ENCODE measurements at regions not wholly inside any gene's neighbourhood (a gene's known extent, or its start where the extent isn't known, plus 50 kb on each side); places are given as distances from the start of the nearest gene placed in this dataset.

DNA sequence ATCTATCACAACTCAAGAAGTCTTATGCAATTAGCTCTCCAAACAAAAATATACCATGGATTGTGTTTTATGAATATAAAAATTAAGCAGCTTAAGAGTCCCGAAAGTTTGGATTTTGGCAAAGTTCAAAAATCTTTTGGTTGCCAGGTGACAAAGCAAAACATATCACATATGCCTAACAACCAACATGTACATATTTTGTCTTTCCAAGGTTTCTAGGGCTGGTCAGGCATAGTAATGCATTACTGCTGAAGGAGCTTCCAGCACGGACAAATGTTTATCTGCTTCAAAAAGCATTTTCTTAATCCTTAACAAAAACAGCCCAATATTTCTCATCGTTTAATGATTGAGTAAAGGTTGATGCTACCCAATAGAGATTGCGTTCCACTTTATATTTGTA is 1327.1 kb upstream of the ZEB2 start:
- ATAC-seq = no peak

DNA sequence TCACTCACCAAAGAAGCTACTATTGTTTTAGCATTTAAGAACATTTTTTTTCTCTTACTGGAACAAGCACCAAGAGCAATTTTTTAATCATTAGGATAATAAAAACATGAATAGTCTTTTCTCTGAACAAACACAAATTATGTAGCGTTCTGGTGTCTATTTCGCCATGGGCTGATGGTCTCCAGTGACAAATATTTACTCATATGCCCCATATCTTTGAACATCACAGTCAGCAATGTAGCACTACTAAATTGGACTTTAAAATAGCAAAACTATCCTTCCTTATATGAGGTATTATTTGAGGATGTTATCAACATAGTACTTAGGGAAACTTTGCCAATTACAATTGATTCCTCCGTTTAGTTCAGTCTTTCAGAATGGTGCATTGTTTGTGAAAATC is 1326.0 kb upstream of the ZEB2 start:
- no peak for ATAC-seq

GRCh38 chr2:145845207-145845894 is 1325.4 kb upstream of the ZEB2 start:
- no peak for ATAC-seq

DNA sequence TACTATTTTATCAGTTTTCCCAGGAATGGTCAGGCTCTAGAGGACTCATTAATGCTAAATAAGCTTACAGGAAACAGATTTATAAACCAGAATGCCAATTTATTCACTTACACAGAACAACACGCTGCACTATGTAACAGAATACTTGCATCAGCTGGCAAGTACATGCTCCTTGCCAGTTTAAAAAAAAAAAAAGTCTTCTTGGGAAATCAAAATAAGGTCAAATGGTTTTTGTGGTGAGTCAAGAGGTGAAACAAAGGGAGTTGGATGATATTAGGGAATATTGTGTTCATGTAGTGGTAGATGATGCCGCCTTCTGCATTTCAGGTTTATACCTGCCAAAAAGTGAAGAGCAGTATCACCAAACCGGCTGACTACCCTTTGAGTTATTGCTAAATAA is 1322.1 kb upstream of the ZEB2 start:
- no peak for ATAC-seq

DNA sequence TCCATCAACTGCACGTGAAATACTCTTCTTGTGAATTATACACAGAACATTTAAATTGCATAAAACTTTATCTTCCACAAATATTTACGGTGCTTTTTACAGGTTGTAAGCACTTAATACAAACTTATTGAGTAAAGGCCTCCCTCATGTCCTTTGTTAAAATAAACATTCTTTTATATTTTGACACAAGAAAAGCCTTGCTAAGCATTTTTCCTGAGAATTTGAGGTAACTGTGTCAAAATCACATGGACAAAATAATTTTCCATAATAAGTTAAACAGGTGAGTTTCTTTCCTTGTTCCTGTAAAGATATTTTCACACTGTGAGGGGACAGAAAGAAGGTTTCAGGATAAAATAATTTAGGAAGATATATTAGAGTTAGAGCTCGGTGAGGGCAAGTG is 1317.1 kb upstream of the ZEB2 start:
- no peak for ATAC-seq

DNA sequence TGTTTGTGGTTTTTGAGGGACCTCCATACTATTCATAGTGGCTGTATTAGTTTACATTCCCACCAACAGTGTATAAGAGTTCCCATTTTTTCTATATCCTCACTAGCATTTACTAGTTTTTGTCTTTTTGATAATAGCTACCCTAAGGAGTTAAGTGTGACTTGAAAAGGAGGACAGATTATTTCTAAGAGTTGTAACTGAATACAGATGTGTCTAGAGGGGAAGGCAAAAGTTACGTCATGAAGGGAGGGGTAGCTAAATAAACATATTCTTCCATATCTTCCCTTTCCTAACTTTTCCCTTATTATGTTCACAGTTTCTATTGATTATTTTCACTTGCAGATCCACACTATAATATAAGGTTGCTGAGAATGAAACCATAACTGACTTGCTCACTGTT is 1315.7 kb upstream of the ZEB2 start:
- ATAC-seq = no peak

- no peak for ATAC-seq
These were observed 1312.8 kb upstream of the ZEB2 start for GRCh38 chr2:145832681-145833080.

DNA sequence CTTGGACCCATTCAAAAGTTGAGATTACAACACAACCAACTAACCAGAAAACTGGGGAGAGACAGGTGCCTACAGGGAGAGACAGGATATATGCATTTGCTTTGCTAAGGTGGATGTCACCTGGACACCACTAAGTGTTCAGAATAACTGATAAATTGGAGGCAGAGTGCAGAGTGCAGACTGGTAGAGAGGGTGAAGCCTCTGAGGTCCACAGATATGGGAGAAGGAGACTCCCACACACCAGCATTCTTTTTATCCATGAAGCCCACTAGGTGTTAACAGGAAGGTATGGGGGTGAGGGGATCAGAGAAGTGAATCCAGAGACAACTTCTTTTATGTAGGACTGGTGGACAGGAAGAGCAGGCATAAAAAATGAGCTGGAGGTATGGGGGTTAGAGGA is 1310.0 kb upstream of the ZEB2 start:
- ATAC-seq = no peak

- ATAC-seq = no peak
These were observed 1307.3 kb upstream of the ZEB2 start for GRCh38 chr2:145827235-145827634.

DNA sequence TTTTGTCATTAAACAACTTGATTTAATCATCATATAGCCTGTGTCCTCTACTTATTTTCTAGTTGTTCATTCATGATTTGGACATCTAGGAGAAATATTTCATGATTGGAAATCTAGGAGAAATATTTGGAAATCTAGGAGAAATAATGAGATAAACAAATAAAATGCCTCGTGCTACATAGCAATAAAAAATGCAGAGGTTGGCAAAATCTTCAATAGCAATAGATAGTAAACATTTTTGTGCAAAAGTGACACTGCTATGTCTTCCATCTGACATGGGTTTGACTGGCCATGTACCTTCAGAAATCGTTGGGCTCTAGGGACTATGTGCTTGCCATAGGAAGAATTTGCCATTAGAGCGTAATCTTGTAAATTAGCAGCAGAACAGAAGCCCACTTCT is 1304.5 kb upstream of the ZEB2 start:
- no peak for ATAC-seq

GRCh38 chr2:145822892-145823534 is 1303.1 kb upstream of the ZEB2 start:
- no peak for ATAC-seq

DNA sequence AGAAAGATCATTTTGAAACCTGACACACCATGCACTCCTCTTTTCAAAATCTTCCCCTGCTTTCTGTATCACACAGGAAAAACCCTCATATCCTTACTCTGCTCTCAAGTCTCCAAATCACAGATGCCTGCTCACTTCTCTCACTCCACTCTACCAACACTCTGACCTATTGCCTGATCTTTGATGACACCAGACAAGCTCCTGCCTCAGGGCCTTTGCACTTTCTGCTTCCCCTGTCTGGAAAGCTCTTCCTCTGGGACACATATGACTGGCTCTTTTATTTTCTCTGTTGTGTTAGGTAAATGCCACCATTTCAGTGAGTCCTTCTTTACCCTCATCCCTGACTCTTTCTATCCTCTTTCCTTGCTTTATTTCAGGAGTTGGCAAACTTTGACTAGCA is 1300.7 kb upstream of the ZEB2 start:
- no peak for ATAC-seq

- no peak for ATAC-seq
These were observed 1299.1 kb upstream of the ZEB2 start for GRCh38 chr2:145818890-145819504.

- ATAC-seq = no peak
These were observed 1296.0 kb upstream of the ZEB2 start for GRCh38 chr2:145815933-145816332.

GRCh38 chr2:145813481-145813880 is 1293.6 kb upstream of the ZEB2 start:
- no peak for ATAC-seq

- no peak for ATAC-seq
These were observed 1292.2 kb upstream of the ZEB2 start for GRCh38 chr2:145812165-145812554.

GRCh38 chr2:145811276-145812164 is 1291.6 kb upstream of the ZEB2 start:
- no peak for ATAC-seq

GRCh38 chr2:145807968-145808367 is 1288.0 kb upstream of the ZEB2 start:
- no peak for ATAC-seq

- no peak for ATAC-seq
These were observed 1287.6 kb upstream of the ZEB2 start for GRCh38 chr2:145807554-145807953.

DNA sequence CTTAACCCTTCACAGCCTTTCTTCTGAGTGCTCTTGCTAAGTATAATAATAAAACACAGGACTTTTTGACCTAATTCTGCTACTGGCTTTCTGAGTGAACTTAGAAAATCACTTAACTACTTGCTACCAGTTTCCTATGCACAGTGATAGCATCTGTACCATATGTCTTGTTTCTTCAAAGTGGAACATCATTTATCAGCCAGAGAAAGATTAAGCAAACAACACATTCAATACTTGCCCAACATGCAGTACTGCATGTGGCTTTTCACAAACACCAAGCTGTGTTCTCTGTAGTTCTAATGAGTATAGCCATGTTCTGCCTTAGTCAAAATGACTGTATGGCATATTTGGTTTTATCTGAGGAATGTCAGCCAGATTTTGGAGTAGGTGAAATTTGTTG is 1286.6 kb upstream of the ZEB2 start:
- no peak for ATAC-seq

GRCh38 chr2:145802133-145802532 is 1282.2 kb upstream of the ZEB2 start:
- no peak for ATAC-seq

DNA sequence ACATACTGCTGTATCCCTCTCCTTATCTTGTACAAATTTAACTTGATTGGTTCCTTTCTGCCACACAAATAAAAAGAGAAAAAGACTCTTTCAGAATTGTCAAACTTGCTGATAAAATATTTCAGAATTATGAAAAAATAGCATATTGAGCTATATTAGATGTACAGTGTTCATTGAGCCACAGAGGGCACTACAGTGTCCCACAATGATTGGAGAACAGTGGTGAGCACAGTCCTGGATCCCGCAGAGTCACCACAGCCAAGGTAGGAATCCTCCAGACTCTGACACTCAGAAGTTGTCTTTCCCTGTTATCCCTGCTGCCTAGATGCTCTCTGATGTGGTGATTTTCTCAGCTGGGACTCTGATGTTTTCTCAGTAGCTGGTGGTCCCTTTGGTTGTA is 1281.3 kb upstream of the ZEB2 start:
- ATAC-seq = no peak
